ENCODE measurements at regions not wholly inside any gene's neighbourhood (a gene's known extent, or its start where the extent isn't known, plus 50 kb on each side); places are given as distances from the start of the nearest gene placed in this dataset.

- Histone ChIP-seq H3K4me3 (no peak overlapping the region), H3K9ac (no peak overlapping the region), H3F3A (ENCODE audit: low read depth) (no peaks in the 10 kb centered on the region), H3K27ac (no peak overlapping the region), H3K36me3 (no peaks in the 10 kb centered on the region), H3K27me3 (no peaks in the 10 kb centered on the region), H3K4me2 (no peak overlapping the region), H4K20me1 (ENCODE audit: low read depth) (no peaks in the 10 kb centered on the region), H3K4me1 (no peaks in the 10 kb centered on the region), H2AFZ (replicated peaks) (no peak overlapping the region), H3K79me2 (ENCODE audit: low read depth) (no peaks in the 10 kb centered on the region), H3K9me3 (ENCODE audit: low read depth) (no peaks in the 10 kb centered on the region)
- TF ChIP-seq EZH2 (IDR thresholded peaks at IDR 0.05) (no peak), EZH2phosphoT487 (IDR thresholded peaks at IDR 0.05) (no peak)
- TF ChIP-seq, protein P1, sequence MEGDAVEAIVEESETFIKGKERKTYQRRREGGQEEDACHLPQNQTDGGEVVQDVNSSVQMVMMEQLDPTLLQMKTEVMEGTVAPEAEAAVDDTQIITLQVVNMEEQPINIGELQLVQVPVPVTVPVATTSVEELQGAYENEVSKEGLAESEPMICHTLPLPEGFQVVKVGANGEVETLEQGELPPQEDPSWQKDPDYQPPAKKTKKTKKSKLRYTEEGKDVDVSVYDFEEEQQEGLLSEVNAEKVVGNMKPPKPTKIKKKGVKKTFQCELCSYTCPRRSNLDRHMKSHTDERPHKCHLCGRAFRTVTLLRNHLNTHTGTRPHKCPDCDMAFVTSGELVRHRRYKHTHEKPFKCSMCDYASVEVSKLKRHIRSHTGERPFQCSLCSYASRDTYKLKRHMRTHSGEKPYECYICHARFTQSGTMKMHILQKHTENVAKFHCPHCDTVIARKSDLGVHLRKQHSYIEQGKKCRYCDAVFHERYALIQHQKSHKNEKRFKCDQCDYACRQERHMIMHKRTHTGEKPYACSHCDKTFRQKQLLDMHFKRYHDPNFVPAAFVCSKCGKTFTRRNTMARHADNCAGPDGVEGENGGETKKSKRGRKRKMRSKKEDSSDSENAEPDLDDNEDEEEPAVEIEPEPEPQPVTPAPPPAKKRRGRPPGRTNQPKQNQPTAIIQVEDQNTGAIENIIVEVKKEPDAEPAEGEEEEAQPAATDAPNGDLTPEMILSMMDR (IDR thresholded peaks at IDR 0.05): no peak
- H3K36me3 Mint-ChIP-seq: no peaks in the 10 kb centered on the region
- H3K9me3 Mint-ChIP-seq: no peaks in the 10 kb centered on the region
- H3K27ac Mint-ChIP-seq: no peak overlapping the region
- no peak overlapping the region for H3K4me3 Mint-ChIP-seq
- no peak for DNase-seq (ENCODE audit: low spot score)
- no peaks in the 10 kb centered on the region for H3K4me1 Mint-ChIP-seq
- peaks cover 2% of the 10 kb centered on the region for H3K27me3 Mint-ChIP-seq (ENCODE audit: insufficient read depth, low read depth)
Observed at GRCh38 chr12:88255847-88256246, 113.7 kb downstream of the TMTC3 start.

DNA sequence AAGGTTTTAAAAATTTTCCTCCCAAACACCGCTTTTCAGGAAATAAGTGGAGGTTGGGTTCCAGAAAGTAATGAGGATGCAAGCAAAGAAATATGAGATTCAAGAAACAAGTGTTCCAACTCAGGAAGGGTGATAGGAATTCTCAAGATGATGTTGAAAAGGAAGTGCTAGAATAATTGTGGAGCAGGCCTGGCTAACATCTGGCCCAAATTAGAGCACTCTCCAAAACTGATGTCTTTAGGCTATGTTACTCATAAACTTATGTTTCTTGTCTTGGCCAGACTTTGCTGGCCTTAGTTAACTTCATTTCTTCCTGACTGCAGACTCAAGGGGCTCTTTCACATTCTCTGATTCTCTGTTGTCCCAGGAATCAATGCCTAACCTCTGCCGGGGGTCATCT lies 116.3 kb downstream of the TMTC3 start:
- DNase-seq (ENCODE audit: low spot score): no peak
- Histone ChIP-seq H4K20me1 (ENCODE audit: low read depth) (no peaks in the 10 kb centered on the region), H3K79me2 (ENCODE audit: low read depth) (no peaks in the 10 kb centered on the region), H3K9me3 (ENCODE audit: low read depth) (no peaks in the 10 kb centered on the region), H3K27ac (no peak overlapping the region), H3K4me3 (no peak overlapping the region), H3K4me2 (no peak overlapping the region), H2AFZ (replicated peaks) (no peak overlapping the region), H3K9ac (no peak overlapping the region), H3K27me3 (no peaks in the 10 kb centered on the region), H3K4me1 (no peaks in the 10 kb centered on the region), H3K36me3 (no peaks in the 10 kb centered on the region), H3F3A (ENCODE audit: low read depth) (no peaks in the 10 kb centered on the region)
- Mint-ChIP-seq H3K36me3 (no peaks in the 10 kb centered on the region), H3K4me1 (no peaks in the 10 kb centered on the region), H3K4me3 (no peak overlapping the region), H3K27me3 (ENCODE audit: insufficient read depth, low read depth) (peaks cover 2% of the 10 kb centered on the region), H3K27ac (no peak overlapping the region), H3K9me3 (no peaks in the 10 kb centered on the region)
- TF ChIP-seq, protein P1 (IDR thresholded peaks at IDR 0.05): no peak
- no peak for TF ChIP-seq EZH2phosphoT487 (IDR thresholded peaks at IDR 0.05)
- no peak for TF ChIP-seq EZH2 (IDR thresholded peaks at IDR 0.05)

DNA sequence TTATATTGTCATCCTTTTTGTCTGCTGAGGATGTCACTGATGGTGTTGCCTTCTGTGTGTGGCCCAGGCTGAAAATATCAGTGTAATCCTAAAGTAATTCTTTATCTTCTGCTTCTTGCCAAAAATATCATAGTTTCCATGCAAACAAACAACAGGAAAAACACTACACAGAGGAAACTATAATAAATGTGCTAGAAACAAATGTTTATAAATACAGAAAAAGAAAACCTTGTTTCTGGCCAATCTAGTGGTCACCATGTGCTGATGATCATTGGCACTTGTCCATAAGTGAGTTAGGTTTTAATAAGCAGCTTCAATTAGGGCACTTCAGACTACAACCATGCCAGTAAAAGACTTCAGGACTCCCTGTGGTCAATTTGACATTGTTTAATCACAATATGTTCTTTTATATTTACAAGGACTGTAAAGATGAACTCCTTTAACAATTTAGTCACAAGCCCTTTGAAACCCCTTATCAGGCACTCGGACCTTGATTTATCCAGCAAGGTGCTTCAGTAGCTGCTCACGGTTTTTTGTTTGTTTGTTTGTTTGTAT lies 124.8 kb downstream of the TMTC3 start:
- no peaks in the 10 kb centered on the region for H3K4me1 Mint-ChIP-seq
- no peak for DNase-seq (ENCODE audit: low spot score)
- Histone ChIP-seq H3K36me3 (no peaks in the 10 kb centered on the region), H3K79me2 (ENCODE audit: low read depth) (no peaks in the 10 kb centered on the region), H3K27me3 (no peaks in the 10 kb centered on the region), H3K27ac (no peak overlapping the region), H3K4me1 (peaks cover 4% of the 10 kb centered on the region), H4K20me1 (ENCODE audit: low read depth) (no peaks in the 10 kb centered on the region), H3K9ac (no peak overlapping the region), H2AFZ (replicated peaks) (no peak overlapping the region), H3K4me2 (no peak overlapping the region), H3K9me3 (ENCODE audit: low read depth) (no peaks in the 10 kb centered on the region), H3K4me3 (no peak overlapping the region), H3F3A (ENCODE audit: low read depth) (no peaks in the 10 kb centered on the region)
- no peak for TF ChIP-seq EZH2phosphoT487 (IDR thresholded peaks at IDR 0.05)
- no peak for TF ChIP-seq EZH2 (IDR thresholded peaks at IDR 0.05)
- TF ChIP-seq, protein P1 (IDR thresholded peaks at IDR 0.05): no peak
- no peaks in the 10 kb centered on the region for H3K27me3 Mint-ChIP-seq (ENCODE audit: insufficient read depth, low read depth)
- no peak overlapping the region for H3K4me3 Mint-ChIP-seq
- no peaks in the 10 kb centered on the region for H3K9me3 Mint-ChIP-seq
- H3K27ac Mint-ChIP-seq: no peak overlapping the region
- no peaks in the 10 kb centered on the region for H3K36me3 Mint-ChIP-seq
